H9 (cell line): ENCODE measurements at regions not wholly inside any gene's neighbourhood (a gene's known extent, or its start where the extent isn't known, plus 50 kb on each side); places are given as distances from the start of the nearest gene placed in this dataset.

Experiments
- DNase-seq: peaks from one replicate; pipeline ENCODE4 v3.0.0-alpha.2; 2017
- H2AFZ ChIP-seq: one replicate; pipeline ENCODE4 v1.6.1; 2013; ENCODE audit warnings: mild to moderate bottlenecking, low read length, control low read depth, moderate library complexity
- H2AK5ac ChIP-seq: 2 replicates; pipeline ENCODE4 v1.6.1; 2013; ENCODE audit warnings: low read length, control low read depth, mixed read lengths; ENCODE audit not compliant: insufficient read length
- H2BK120ac ChIP-seq: one replicate; pipeline ENCODE4 v1.6.1; 2013; ENCODE audit warnings: low read depth, mild to moderate bottlenecking, low read length, control low read depth, inconsistent platforms; ENCODE audit not compliant: poor library complexity, severe bottlenecking
- H2BK12ac ChIP-seq: 2 replicates; pipeline ENCODE4 v1.6.1; 2013; ENCODE audit warnings: low read length, control low read depth, mixed read lengths, low read depth; ENCODE audit not compliant: insufficient read length
- H2BK15ac ChIP-seq: 2 replicates; pipeline ENCODE4 v1.6.1; 2013; ENCODE audit warnings: low read depth, low read length, control low read depth
- H2BK20ac ChIP-seq: one replicate; pipeline ENCODE4 v1.6.1; 2013; ENCODE audit warnings: low read depth, mild to moderate bottlenecking, low read length, control low read depth, inconsistent platforms; ENCODE audit not compliant: poor library complexity, severe bottlenecking
- H2BK5ac ChIP-seq: 2 replicates; pipeline ENCODE4 v1.6.1; 2013; ENCODE audit warnings: low read length, control low read depth, mixed read lengths; ENCODE audit not compliant: insufficient read length
- H3K14ac ChIP-seq: 2 replicates; pipeline ENCODE4 v1.6.1; 2013; ENCODE audit warnings: low read length, control low read depth; ENCODE audit not compliant: insufficient read depth
- H3K18ac ChIP-seq: 2 replicates; pipeline ENCODE4 v1.6.1; 2013; ENCODE audit warnings: low read depth, mild to moderate bottlenecking, mixed read lengths, low read length, control low read depth; ENCODE audit not compliant: insufficient read length
- H3K23ac ChIP-seq: 2 replicates; pipeline ENCODE4 v1.6.1; 2013; ENCODE audit warnings: low read length, control low read depth, mixed read lengths, low read depth; ENCODE audit not compliant: insufficient read length
- H3K23me2 ChIP-seq: 2 replicates; pipeline ENCODE4 v1.6.1; 2013; ENCODE audit warnings: low read depth, mild to moderate bottlenecking, mixed read lengths, low read length, control low read depth; ENCODE audit not compliant: insufficient read length, poor library complexity, severe bottlenecking
- H3K27ac ChIP-seq: 2 replicates; pipeline ENCODE4 v1.5.1; 2013; ENCODE audit warnings: low read length, control low read depth, mixed read lengths, low read depth; ENCODE audit not compliant: insufficient read length
- H3K27me3 ChIP-seq: 2 replicates; pipeline ENCODE4 v1.6.1; 2013; ENCODE audit warnings: low read length, control low read depth, inconsistent platforms; ENCODE audit not compliant: insufficient read depth
- H3K4ac ChIP-seq: 2 replicates; pipeline ENCODE4 v1.6.1; 2013; ENCODE audit warnings: low read depth, mild to moderate bottlenecking, control low read depth, inconsistent platforms, low read length, moderate library complexity
- H3K4me1 ChIP-seq: 2 replicates; pipeline ENCODE4 v1.6.1; 2013; ENCODE audit warnings: low read length, control low read depth, inconsistent platforms; ENCODE audit not compliant: insufficient read depth
- H3K4me2 ChIP-seq: 2 replicates; pipeline ENCODE4 v1.6.1; 2013; ENCODE audit warnings: low read length, control low read depth, mixed read lengths; ENCODE audit not compliant: insufficient read length, insufficient read depth
- H3K56ac ChIP-seq: 2 replicates; pipeline ENCODE4 v1.6.1; 2013; ENCODE audit warnings: low read depth, mild to moderate bottlenecking, mixed read lengths, low read length, control low read depth; ENCODE audit not compliant: insufficient read length
- H3K79me1 ChIP-seq: 2 replicates; pipeline ENCODE4 v1.6.1; 2013; ENCODE audit warnings: low read depth, mild to moderate bottlenecking, moderate library complexity, low read length, control low read depth, inconsistent platforms; ENCODE audit not compliant: insufficient read depth, poor library complexity, severe bottlenecking
- H3K79me2 ChIP-seq: 2 replicates; pipeline ENCODE4 v1.6.1; 2013; ENCODE audit warnings: low read length, control low read depth, inconsistent platforms; ENCODE audit not compliant: insufficient read depth
- H3K9ac ChIP-seq: 2 replicates; pipeline ENCODE4 v1.6.1; 2013; ENCODE audit warnings: low read length, control low read depth, mixed read lengths; ENCODE audit not compliant: insufficient read length; ENCODE audit errors: extremely low read depth
- H3K9me3 ChIP-seq: one replicate; pipeline ENCODE4 v1.6.1; 2013; ENCODE audit warnings: low read depth, low read length, inconsistent platforms; ENCODE audit not compliant: control insufficient read depth
- H3T11ph ChIP-seq: one replicate; pipeline ENCODE4 v1.6.1; 2013; ENCODE audit warnings: mild to moderate bottlenecking, low read length, control low read depth, inconsistent platforms
- H4K20me1 ChIP-seq: one replicate; pipeline ENCODE4 v1.6.1; 2013; ENCODE audit not compliant: control insufficient read depth, insufficient read length, insufficient read depth
- H4K5ac ChIP-seq: 2 replicates; pipeline ENCODE4 v1.6.1; 2013; ENCODE audit warnings: low read depth, mild to moderate bottlenecking, mixed read lengths, low read length, control low read depth; ENCODE audit not compliant: insufficient read length
- H4K8ac ChIP-seq: replicated peaks from 2 replicates; pipeline ENCODE4 v1.6.1; 2013; ENCODE audit warnings: low read length, control low read depth, mixed read lengths, low read depth; ENCODE audit not compliant: insufficient read length
- H4K91ac ChIP-seq: 2 replicates; pipeline ENCODE4 v1.6.1; 2013; ENCODE audit warnings: low read depth, mild to moderate bottlenecking, moderate library complexity, mixed read lengths, low read length, control low read depth; ENCODE audit not compliant: insufficient read length
- H3K27ac Mint-ChIP-seq, 3 experiments: 2 replicates in 2 of 3; 3 replicates in 1 of 3; pipeline ENCODE4 v1.8.0; 2020 to 2021; ENCODE audit warnings: mixed read lengths in 3 of 3, mild to moderate bottlenecking in 1 of 3, moderate library complexity in 1 of 3
- H3K27me3 Mint-ChIP-seq: 2 replicates; pipeline ENCODE4 v1.8.0; 2021; ENCODE audit warnings: low read depth, mild to moderate bottlenecking, moderate library complexity, mixed read lengths
- H3K36me3 Mint-ChIP-seq, 3 experiments: 2 replicates in 2 of 3; 3 replicates in 1 of 3; pipeline ENCODE4 v1.8.0; 2020 to 2021; ENCODE audit warnings: low read depth in 3 of 3, mixed read lengths in 3 of 3; ENCODE audit not compliant: insufficient read depth in 1 of 3
- H3K4me1 Mint-ChIP-seq, 2 experiments: 2 replicates each; pipeline ENCODE4 v1.8.0; 2020; ENCODE audit warnings: mixed read lengths in 2 of 2
- H3K4me3 Mint-ChIP-seq, 2 experiments: 2 replicates in 1 of 2; 3 replicates in 1 of 2; pipeline ENCODE4 v1.8.0; 2020 to 2021; ENCODE audit warnings: mild to moderate bottlenecking in 2 of 2, mixed read lengths in 2 of 2, moderate library complexity in 1 of 2
- H3K9me3 Mint-ChIP-seq, 2 experiments: 2 replicates in 1 of 2; 3 replicates in 1 of 2; pipeline ENCODE4 v1.8.0; 2020; ENCODE audit warnings: mild to moderate bottlenecking in 2 of 2, mixed read lengths in 2 of 2, moderate library complexity in 1 of 2
- CTCF ChIP-seq: fragments of 200-600 bp; sonication (generic); conservative IDR thresholded peaks from 3 replicates; pipeline ENCODE4 v1.8.0; 2021; ENCODE audit warnings: antibody characterized with exemption, mild to moderate bottlenecking
- WGBS: extraction: QIAGEN DNeasy Blood & Tissue Kit; methylation state at CpG from one replicate; pipeline ENCODE4 v1.1.7; 2013; ENCODE audit warnings: missing lambda C conversion rate, low lambda C conversion rate, mixed read lengths; ENCODE audit not compliant: insufficient read length; ENCODE audit errors: extremely low coverage; 5-methylcytosine and 5-hydroxymethylcytosine counted together

GRCh38 chr11:103651341-103651998, 385.0 kb upstream of the DDI1 start:
- peaks cover 21 to 25% of the 10 kb centered on the region in 2 experiments for H3K9me3 Mint-ChIP-seq
- H2BK15ac ChIP-seq = no peak overlapping the region
- no peak overlapping the region for H4K8ac ChIP-seq
- no peak overlapping the region for H2BK12ac ChIP-seq
- no peak overlapping the region for H2BK20ac ChIP-seq
- H3K79me1 ChIP-seq = no peaks in the 10 kb centered on the region
- peaks cover 14% of the 10 kb centered on the region for H3K9me3 ChIP-seq
- H2BK120ac ChIP-seq = no peak overlapping the region
- no peak overlapping the region for H4K5ac ChIP-seq
- no peaks in the 10 kb centered on the region for H3K23me2 ChIP-seq
- no peak overlapping the region for H3K4ac ChIP-seq
- no peak overlapping the region for H3K18ac ChIP-seq
- TF ChIP-seq CTCF = no peak
- H3K27me3 Mint-ChIP-seq = no peaks in the 10 kb centered on the region; the same call in 1 of the 2 replicates
- no peak overlapping the region for H3K27ac Mint-ChIP-seq
- H3K4me1 Mint-ChIP-seq = no peaks in the 10 kb centered on the region
- no peak overlapping the region for H2AFZ ChIP-seq
- H3K4me3 Mint-ChIP-seq = no peak overlapping the region
- H3T11ph ChIP-seq = no peak overlapping the region
- no peaks in the 10 kb centered on the region for H4K20me1 ChIP-seq
- no peak overlapping the region for H3K23ac ChIP-seq
- H3K79me2 ChIP-seq = no peaks in the 10 kb centered on the region
- WGBS = no CpG with 5 or more reads among the region's 5 CpGs
- no peak overlapping the region for H2AK5ac ChIP-seq
- H3K14ac ChIP-seq = no peak overlapping the region
- H3K4me2 ChIP-seq = no peak overlapping the region
- H3K27ac ChIP-seq = no peak overlapping the region
- H2BK5ac ChIP-seq = no peak overlapping the region
- H3K9ac ChIP-seq = no peak overlapping the region
- H4K91ac ChIP-seq = no peak overlapping the region
- H3K36me3 Mint-ChIP-seq = peaks cover 8 to 25% (median 10%) of the 10 kb centered on the region in 3 experiments
- H3K27me3 ChIP-seq = no peaks in the 10 kb centered on the region
- no peak for DNase-seq
- H3K4me1 ChIP-seq = no peaks in the 10 kb centered on the region
- H3K56ac ChIP-seq = no peak overlapping the region
